GM12878 (cell line): ENCODE measurements at regions not wholly inside any gene's neighbourhood (a gene's known extent, or its start where the extent isn't known, plus 50 kb on each side); places are given as distances from the start of the nearest gene placed in this dataset.

Experiments
- ATAC-seq: fragments of 200-7000 bp; cut with Tn5 transposase; 3 replicates; pipeline ENCODE4 v1.9.1; 2020; ENCODE audit warnings: mild to moderate bottlenecking, moderate library complexity
- BruUV-seq: library from RNA; stranded (reverse); fragments of 400-500 nt; replicated peaks from 2 replicates; lab custom pipeline; 2021; lab: Mats Ljungman, UMichigan
- CTCF ChIA-PET: fragments of 300-600 bp; sonication (Branson Sonifier 250); formaldehyde crosslinking; extraction: SDS; loops from one replicate; lab custom pipeline; 2021; ENCODE audit warnings: inconsistent platforms; lab: Yijun Ruan, JAX
- POLR2A ChIA-PET: fragments of 350-600 bp; formaldehyde crosslinking; extraction: SDS; loops from one replicate; lab custom pipeline; 2021; ENCODE audit warnings: inconsistent platforms; lab: Charles Lee
- RAD21 ChIA-PET: fragments of 300-600 bp; sonication (Branson Sonifier 250); formaldehyde crosslinking; loops from one replicate; lab custom pipeline; 2023; ENCODE audit warnings: antibody characterized with exemption; ENCODE audit not compliant: unreplicated experiment; lab: Charles Lee
- SMC1A ChIA-PET: fragments of 300-600 bp; sonication (Branson Sonifier 250); formaldehyde crosslinking; loops from one replicate; lab custom pipeline; 2023; ENCODE audit not compliant: unreplicated experiment, uncharacterized antibody; lab: Charles Lee
- DNase-seq: peaks from one replicate; pipeline ENCODE4 v3.0.0-alpha.2; 2011; ENCODE audit warnings: low read depth, low spot score
- FAIRE-seq: peaks from 3 replicates; lab custom pipeline; 2011; peaks lifted over from hg19 to GRCh38; lab: Jason Lieb, UNC
- H2AFZ ChIP-seq: 2 replicates; pipeline ENCODE4 v1.6.0; 2011; ENCODE audit warnings: low read depth, low read length, control low read depth; ENCODE audit not compliant: control insufficient read depth
- H3K27ac ChIP-seq: 2 replicates; pipeline ENCODE4 v1.5.1; 2011; ENCODE audit warnings: control low read depth; ENCODE audit not compliant: control insufficient read depth, insufficient read depth
- H3K27me3 ChIP-seq, 2 experiments: replicated peaks in 1 of 2; 2 replicates each; pipeline versions ENCODE4 v1.6.0 to v1.6.1; 2011; ENCODE audit warnings: low read length in 1 of 2; ENCODE audit not compliant: control insufficient read depth in 2 of 2, insufficient read depth in 2 of 2
- H3K36me3 ChIP-seq, 2 experiments: 2 replicates each; pipeline ENCODE4 v1.5.1; 2011; ENCODE audit warnings: low read length in 1 of 2; ENCODE audit not compliant: control insufficient read depth in 2 of 2, insufficient read depth in 2 of 2
- H3K4me1 ChIP-seq: 2 replicates; pipeline ENCODE4 v1.6.1; 2011; ENCODE audit warnings: mild to moderate bottlenecking, low read length, moderate library complexity, mixed read lengths; ENCODE audit not compliant: control insufficient read depth, insufficient read depth
- H3K4me2 ChIP-seq: 2 replicates; pipeline ENCODE4 v1.6.0; 2011; ENCODE audit warnings: control low read depth; ENCODE audit not compliant: control insufficient read depth, insufficient read depth
- H3K4me3 ChIP-seq: fragments of 200-600 bp; sonication (generic); 2 replicates; pipeline ENCODE4 v1.5.1; 2016
- H3K79me2 ChIP-seq: 2 replicates; pipeline ENCODE4 v1.6.0; 2011; ENCODE audit warnings: low read length; ENCODE audit not compliant: control insufficient read depth, insufficient read depth
- H3K9ac ChIP-seq: 2 replicates; pipeline ENCODE4 v1.8.0; 2011; ENCODE audit warnings: low read length, control low read depth, mixed read lengths; ENCODE audit not compliant: control insufficient read depth, insufficient read depth
- H3K9me3 ChIP-seq: replicated peaks from 3 replicates; pipeline ENCODE4 v1.5.1; 2011; ENCODE audit warnings: mild to moderate bottlenecking, low read length; ENCODE audit not compliant: control insufficient read depth, insufficient read depth
- H4K20me1 ChIP-seq: 2 replicates; pipeline ENCODE4 v1.6.0; 2011; ENCODE audit not compliant: control insufficient read depth, insufficient read depth
- ASH2L ChIP-seq: fragments of 300-600, 200-600 bp; sonication (generic); IDR thresholded peaks from 2 replicates; pipeline ENCODE4 v1.6.1; 2017; ENCODE audit warnings: low read depth, mild to moderate bottlenecking, borderline replicate concordance
- FOS ChIP-seq: IDR thresholded peaks from 3 replicates; pipeline ENCODE4 v1.6.1; 2011; ENCODE audit warnings: borderline replicate concordance; ENCODE audit not compliant: insufficient read length; ENCODE audit errors: extremely low read depth
- GABPA ChIP-seq: IDR thresholded peaks from 2 replicates; pipeline ENCODE4 v1.6.1; 2014; ENCODE audit warnings: antibody characterized with exemption, low read depth, mild to moderate bottlenecking, inconsistent platforms
- HDGF ChIP-seq: fragments of 450-650 bp; IDR thresholded peaks from 2 replicates; pipeline ENCODE4 v1.6.1; 2016; ENCODE audit warnings: antibody characterized with exemption
- IKZF1 ChIP-seq: fragments of 450-650 bp; conservative IDR thresholded peaks from 2 replicates; pipeline ENCODE4 v1.6.1; 2017; ENCODE audit warnings: antibody characterized with exemption, mild to moderate bottlenecking
- KDM1A ChIP-seq: fragments of 200-600 bp; sonication (generic); IDR thresholded peaks from 2 replicates; pipeline ENCODE4 v1.6.1; 2016; ENCODE audit warnings: borderline replicate concordance
- LARP7 ChIP-seq: fragments of 450-650 bp; IDR thresholded peaks from 2 replicates; pipeline ENCODE4 v1.6.1; 2017; ENCODE audit warnings: mild to moderate bottlenecking
- NKRF ChIP-seq: fragments of 450-650 bp; conservative IDR thresholded peaks from 2 replicates; pipeline ENCODE4 v1.6.1; 2017; ENCODE audit warnings: mild to moderate bottlenecking, moderate library complexity
- NR2F1 ChIP-seq: fragments of 450-650 bp; conservative IDR thresholded peaks from 2 replicates; pipeline ENCODE4 v1.6.1; 2017; ENCODE audit warnings: mild to moderate bottlenecking
- RUNX3 ChIP-seq: IDR thresholded peaks from 2 replicates; pipeline ENCODE4 v1.6.1; 2012; ENCODE audit warnings: low read length, inconsistent platforms
- SMAD5 ChIP-seq: IDR thresholded peaks from 2 replicates; pipeline ENCODE4 v1.6.1; 2016; ENCODE audit warnings: antibody characterized with exemption, low read depth
- SUPT20H ChIP-seq: IDR thresholded peaks from 2 replicates; pipeline ENCODE4 v1.6.1; 2011; ENCODE audit warnings: low read depth, mild to moderate bottlenecking, low read length, moderate library complexity, borderline replicate concordance; ENCODE audit not compliant: control insufficient read depth
- USF2 ChIP-seq: IDR thresholded peaks from 2 replicates; pipeline ENCODE4 v1.6.1; 2011; ENCODE audit warnings: low read depth, low read length, improper control_type of control experiment, borderline replicate concordance
- YBX1 ChIP-seq: fragments of 450-650 bp; IDR thresholded peaks from 2 replicates; pipeline ENCODE4 v1.6.1; 2016; ENCODE audit warnings: antibody characterized with exemption
- ZBTB11 ChIP-seq: fragments of 450-650 bp; formaldehyde crosslinking; IDR thresholded peaks from 2 replicates; pipeline ENCODE4 v1.5.0; 2022; ENCODE audit warnings: mild to moderate bottlenecking, missing genetic modification characterization
- WGBS: methylation state at CpG from one replicate; pipeline ENCODE4 v1.1.6; 2016; ENCODE audit warnings: low lambda C conversion rate; ENCODE audit not compliant: insufficient replicate concordance, insufficient coverage; ENCODE audit errors: missing lambda C conversion rate; 5-methylcytosine and 5-hydroxymethylcytosine counted together
- in situ Hi-C: fragments of 300-500 bp; cut with MboI; formaldehyde crosslinking; loops from 9 replicates; pipeline ENCODE4 v1.14.3; 2018; ENCODE audit warnings: mixed read lengths
- intact Hi-C: fragments of 100-400 bp; cut with micrococcal nuclease; formaldehyde crosslinking; loops from one replicate; pipeline ENCODE4 v1.14.2; 2022; ENCODE audit not compliant: unreplicated experiment

GRCh38 chr11:115885535-115886421, 381.6 kb upstream of the CADM1 start:
- BruUV-seq, result no TSS peak
- Histone ChIP-seq H3K4me1 (no peaks in the 10 kb centered on the region), H3K27ac (no peak overlapping the region), H3K27me3 (no peaks in the 10 kb centered on the region), H3K4me2 (no peak overlapping the region), H4K20me1 (no peaks in the 10 kb centered on the region), H2AFZ (no peak overlapping the region), H3K9me3 (no peaks in the 10 kb centered on the region; the same call in 1 of the 3 replicates), H3K9ac (no peak overlapping the region), H3K79me2 (no peaks in the 10 kb centered on the region), H3K36me3 (no peaks in the 10 kb centered on the region), H3K4me3 (no peak overlapping the region)
- FAIRE-seq, result no peak
- in situ Hi-C loops, result no loop called here
- ChIA-PET POLR2A (no interaction called here), CTCF (interaction anchor here (1.5 to 2.6 kb wide), 2 partner anchors 10 to 26 kb away, joined by 5 read pairs; no protein-coding TSS in a partner anchor), SMC1A (interaction anchor here (0.7 to 2.3 kb wide), 3 partner anchors 9 to 46 kb away, joined by 3 to 9 read pairs (median 5); no protein-coding TSS in a partner anchor), RAD21 (no interaction called here)
- 71% methylated on average over 8 of the region's 8 CpGs for WGBS
- no peak for ATAC-seq
- no peak for DNase-seq
- intact Hi-C loops, result no loop called here
- TF ChIP-seq SMAD5 (no peak), NKRF (no peak), IKZF1 (no peak), NR2F1 (no peak), ZBTB11 (no peak), YBX1 (no peak), RUNX3 (no peak), KDM1A (no peak), LARP7 (no peak), SUPT20H (no peak), HDGF (no peak), GABPA (no peak), ASH2L (no peak), USF2 (no peak), FOS (no peak)
